ENCODE measurements at regions not wholly inside any gene's neighbourhood (a gene's known extent, or its start where the extent isn't known, plus 50 kb on each side); places are given as distances from the start of the nearest gene placed in this dataset.

- 77% methylated on average over 1 of the region's 1 CpG for WGBS
- Histone ChIP-seq H3K4me1 (ENCODE audit: control insufficient read depth in 4 of 4, insufficient read depth in 4 of 4, low read length in 3 of 4) (no peaks in the 10 kb centered on the region), H3K4me3 (ENCODE audit: low read depth in 1 of 3, low read length in 3 of 3) (no peak overlapping the region), H3K9me3 (ENCODE audit: control insufficient read depth in 4 of 4, low read length in 3 of 4) (no peaks in the 10 kb centered on the region), H3K27ac (ENCODE audit: low read depth in 1 of 2, low read length in 2 of 2) (no peak overlapping the region), H3K36me3 (ENCODE audit: control insufficient read depth in 4 of 4, insufficient read depth in 3 of 4, low read depth in 1 of 4, low read length in 3 of 4) (no peaks in the 10 kb centered on the region), H3K9ac (ENCODE audit: low read depth in 1 of 2, low read length in 2 of 2) (no peak overlapping the region), H3K27me3 (ENCODE audit: control insufficient read depth in 4 of 4, insufficient read depth in 4 of 4, low read length in 3 of 4) (peaks cover 0 to 3% (median 0%) of the 10 kb centered on the region in 4 donors)
- DNase-seq (ENCODE audit: low spot score), result no peak
- TF ChIP-seq EGR1 (IDR thresholded peaks at IDR 0.05; ENCODE audit: low read depth in 2 of 2) (no peak), HNF4A (conservative IDR thresholded peaks at IDR 0.05) (no peak), YY1 (IDR thresholded peaks at IDR 0.05) (no peak), SP1 (IDR thresholded peaks at IDR 0.05) (no peak), RXRA (IDR thresholded peaks at IDR 0.05) (no peak), FOXA1 (IDR thresholded peaks at IDR 0.05) (no peak), REST (IDR thresholded peaks at IDR 0.05) (no peak), ATF3 (IDR thresholded peaks at IDR 0.05) (no peak), HNF4G (IDR thresholded peaks at IDR 0.05) (no peak), TAF1 (conservative IDR thresholded peaks at IDR 0.05) (no peak), CTCF (IDR thresholded peaks at IDR 0.05; ENCODE audit: low read depth, low read length, missing input control) (no peak), RAD21 (IDR thresholded peaks at IDR 0.05) (no peak), JUND (IDR thresholded peaks at IDR 0.05) (no peak)
Measured at GRCh38 chr2:126315828-126316227, 340.1 kb upstream of the GYPC start.

- DNase-seq (ENCODE audit: low spot score), result no peak
- Histone ChIP-seq H3K27ac (ENCODE audit: low read depth in 1 of 2, low read length in 2 of 2) (no peak overlapping the region), H3K9me3 (ENCODE audit: control insufficient read depth in 4 of 4, low read length in 3 of 4) (no peaks in the 10 kb centered on the region), H3K36me3 (ENCODE audit: control insufficient read depth in 4 of 4, insufficient read depth in 3 of 4, low read depth in 1 of 4, low read length in 3 of 4) (no peaks in the 10 kb centered on the region), H3K4me3 (ENCODE audit: low read depth in 1 of 3, low read length in 3 of 3) (no peak overlapping the region), H3K4me1 (ENCODE audit: control insufficient read depth in 4 of 4, insufficient read depth in 4 of 4, low read length in 3 of 4) (no peaks in the 10 kb centered on the region), H3K9ac (ENCODE audit: low read depth in 1 of 2, low read length in 2 of 2) (no peak overlapping the region), H3K27me3 (ENCODE audit: control insufficient read depth in 4 of 4, insufficient read depth in 4 of 4, low read length in 3 of 4) (peaks cover 0 to 3% (median 0%) of the 10 kb centered on the region in 4 donors)
- TF ChIP-seq HNF4A (conservative IDR thresholded peaks at IDR 0.05) (no peak), RAD21 (IDR thresholded peaks at IDR 0.05) (no peak), TAF1 (conservative IDR thresholded peaks at IDR 0.05) (no peak), ATF3 (IDR thresholded peaks at IDR 0.05) (no peak), REST (IDR thresholded peaks at IDR 0.05) (no peak), RXRA (IDR thresholded peaks at IDR 0.05) (no peak), ZBTB33 (IDR thresholded peaks at IDR 0.05) (no peak)
- 58% methylated on average over 2 of the region's 2 CpGs for WGBS
Measured at GRCh38 chr2:126317790-126318431, 338.0 kb upstream of the GYPC start.
